ENCODE measurements at regions not wholly inside any gene's neighbourhood (a gene's known extent, or its start where the extent isn't known, plus 50 kb on each side); places are given as distances from the start of the nearest gene placed in this dataset.

GRCh38 chr13:73519396-73520116 is 460.8 kb downstream of the KLF5 start:
- peak; percentile 26 for DNase-seq (ENCODE audit: low read depth)

DNA sequence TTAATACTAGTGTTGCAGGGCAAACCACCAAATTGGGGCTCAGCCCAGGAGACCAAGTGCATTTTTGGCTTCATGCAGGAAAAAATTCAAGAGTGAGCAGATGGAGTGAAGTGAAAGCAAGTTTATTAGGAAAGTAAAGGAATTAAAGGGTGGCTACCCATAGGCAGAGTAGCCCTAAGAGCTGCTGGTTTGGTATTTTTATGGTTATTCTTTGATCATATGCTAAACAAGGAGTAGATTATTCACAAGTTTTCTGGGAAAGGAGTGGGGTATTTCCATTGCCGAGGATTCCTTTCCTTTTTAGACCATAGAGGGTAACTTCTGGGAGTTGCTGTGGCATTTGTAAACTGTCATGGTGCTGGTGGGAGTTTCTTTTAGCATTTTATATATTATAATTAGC is 459.0 kb downstream of the KLF5 start:
- no peak for DNase-seq (ENCODE audit: low read depth)

GRCh38 chr13:73516731-73517130 is 457.9 kb downstream of the KLF5 start:
- no peak for DNase-seq (ENCODE audit: low read depth)

- DNase-seq (ENCODE audit: low read depth) = no peak
Observed at GRCh38 chr13:73514208-73514607, 455.4 kb downstream of the KLF5 start.

GRCh38 chr13:73513751-73514150 is 454.9 kb downstream of the KLF5 start:
- no peak for DNase-seq (ENCODE audit: low read depth)

DNA sequence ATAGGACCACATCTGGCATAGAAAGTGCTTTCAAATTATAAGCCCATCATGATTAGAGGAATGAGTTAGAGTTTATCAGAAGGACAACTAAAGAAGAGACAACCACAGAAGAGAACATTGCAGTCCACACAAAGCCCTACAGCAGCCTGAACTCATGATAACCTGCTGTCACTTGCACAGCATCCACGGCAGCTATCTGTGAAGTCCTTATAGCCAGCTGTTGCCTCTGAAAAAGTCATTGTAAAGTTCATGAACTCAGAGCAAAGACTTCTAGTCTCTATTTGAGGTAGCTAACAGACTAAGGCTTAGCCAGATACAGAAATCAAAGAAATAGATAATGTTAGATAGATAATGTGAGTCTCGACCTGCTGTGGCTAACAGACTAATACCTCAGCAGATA is 450.0 kb downstream of the KLF5 start:
- no peak for DNase-seq (ENCODE audit: low read depth)

- DNase-seq (ENCODE audit: low read depth) = no peak
Observed at GRCh38 chr13:73505376-73505890, 446.6 kb downstream of the KLF5 start.

GRCh38 chr13:73499695-73500094 is 440.9 kb downstream of the KLF5 start:
- DNase-seq (ENCODE audit: low read depth) = no peak

GRCh38 chr13:73497430-73497829 is 438.6 kb downstream of the KLF5 start:
- DNase-seq (ENCODE audit: low read depth) = no peak

DNA sequence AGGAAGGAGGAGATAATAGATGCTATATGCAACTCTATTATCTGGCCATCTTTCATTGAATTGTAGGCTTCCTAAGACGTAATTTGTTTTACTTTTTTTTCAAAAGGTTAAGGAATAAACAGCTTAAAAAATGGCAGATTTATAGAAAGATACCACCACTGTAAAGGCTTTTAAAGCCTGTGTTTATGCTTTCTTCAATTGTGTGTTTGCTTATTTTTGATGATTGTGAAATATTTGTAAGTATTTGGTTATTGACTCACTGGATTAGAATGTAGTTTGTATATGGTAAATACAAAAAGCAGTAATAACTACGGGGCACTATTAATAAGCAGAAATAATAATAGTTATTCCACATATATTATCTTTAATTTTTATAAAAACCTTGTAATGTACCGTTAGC is 437.9 kb downstream of the KLF5 start:
- no peak for DNase-seq (ENCODE audit: low read depth)

- DNase-seq (ENCODE audit: low read depth) = no peak
Observed at GRCh38 chr13:73492811-73493210, 434.0 kb downstream of the KLF5 start.

GRCh38 chr13:73482556-73482955 is 423.8 kb downstream of the KLF5 start:
- no peak for DNase-seq (ENCODE audit: low read depth)

DNA sequence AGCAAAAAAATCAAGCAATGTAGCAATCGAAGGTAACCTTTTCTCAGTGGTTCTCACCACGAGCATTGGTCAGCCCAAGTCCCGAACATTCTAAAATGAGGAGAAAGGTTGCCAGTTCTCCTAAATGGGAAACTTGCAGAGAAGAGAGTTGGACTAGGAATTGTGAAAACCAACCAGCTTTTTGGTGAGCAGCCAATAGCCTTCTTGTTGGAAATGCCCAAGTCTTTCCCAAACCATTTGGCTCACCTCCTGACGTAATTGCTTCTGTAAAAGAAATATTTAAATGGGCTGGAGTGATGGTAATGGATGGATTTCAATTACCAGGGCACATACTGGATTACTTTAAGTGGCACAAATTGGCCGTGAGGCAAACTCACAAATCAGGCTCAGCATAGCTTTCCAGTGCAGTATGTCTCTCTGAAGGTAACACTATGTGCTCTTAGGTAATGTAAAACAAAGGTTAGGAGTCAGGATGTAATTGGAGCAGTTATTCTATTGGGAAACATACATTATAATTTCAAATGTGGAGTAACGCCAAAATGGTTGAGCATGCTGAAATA is 423.2 kb downstream of the KLF5 start:
- DNase-seq (ENCODE audit: low read depth) = no peak

- DNase-seq (ENCODE audit: low read depth) = no peak
Observed at GRCh38 chr13:73480779-73481559, 422.2 kb downstream of the KLF5 start.

GRCh38 chr13:73479856-73480255 is 421.1 kb downstream of the KLF5 start:
- no peak for DNase-seq (ENCODE audit: low read depth)

DNA sequence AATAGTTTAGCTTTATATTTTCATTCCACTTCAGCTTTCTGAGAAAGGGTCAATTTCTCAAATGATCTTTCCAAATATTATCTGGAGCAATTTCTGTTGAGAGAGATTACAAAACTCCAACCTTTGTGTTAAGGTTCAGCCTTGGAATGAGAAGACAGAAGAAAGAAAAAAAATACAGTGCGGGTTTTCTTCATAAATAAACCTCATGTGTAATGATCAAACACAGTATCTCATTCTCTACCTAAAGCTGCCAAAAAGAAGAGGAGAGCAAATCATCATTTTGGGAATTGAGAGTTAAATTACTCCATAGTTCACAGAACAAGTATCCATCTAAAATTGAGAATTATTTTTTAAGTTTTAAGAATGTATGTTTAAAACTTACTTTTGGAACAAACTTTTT is 420.5 kb downstream of the KLF5 start:
- DNase-seq (ENCODE audit: low read depth) = no peak

DNA sequence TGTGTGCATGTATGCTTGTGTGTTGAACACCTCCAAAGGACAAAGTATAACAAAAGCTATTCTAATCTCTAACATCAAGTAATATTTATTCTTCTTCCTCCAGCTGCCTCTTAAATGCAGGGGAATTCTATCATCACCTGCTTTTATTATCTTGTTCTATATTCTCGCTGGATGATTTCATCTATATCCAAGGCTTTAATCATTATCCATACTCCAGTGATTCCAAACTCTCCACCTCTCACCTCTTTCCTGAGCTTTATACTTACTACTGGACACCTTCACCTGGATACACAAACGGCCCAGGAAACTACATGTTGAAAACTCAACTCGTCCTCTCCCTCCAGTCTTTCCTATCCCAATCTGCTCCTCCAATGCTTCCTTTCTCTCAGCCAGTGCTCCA is 418.6 kb downstream of the KLF5 start:
- no peak for DNase-seq (ENCODE audit: low read depth)

DNA sequence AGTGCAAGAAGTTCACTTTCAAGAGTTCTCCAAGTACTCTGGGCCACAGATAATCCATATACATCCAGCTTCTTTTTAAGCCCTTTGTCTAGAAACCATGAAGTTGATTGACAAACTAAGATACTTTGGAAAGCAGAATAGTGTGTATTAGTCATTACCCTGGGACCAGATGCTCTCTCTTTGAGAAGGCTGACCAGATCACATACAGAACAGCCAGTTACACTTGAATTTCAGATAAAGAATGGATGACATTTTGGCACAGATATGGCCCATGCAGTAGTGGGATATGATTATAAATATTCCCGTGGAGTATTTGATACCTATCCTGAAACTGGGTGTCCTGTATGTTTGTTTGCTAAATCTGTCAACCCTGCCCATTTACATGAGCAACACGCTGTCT is 414.2 kb downstream of the KLF5 start:
- no peak for DNase-seq (ENCODE audit: low read depth)

DNA sequence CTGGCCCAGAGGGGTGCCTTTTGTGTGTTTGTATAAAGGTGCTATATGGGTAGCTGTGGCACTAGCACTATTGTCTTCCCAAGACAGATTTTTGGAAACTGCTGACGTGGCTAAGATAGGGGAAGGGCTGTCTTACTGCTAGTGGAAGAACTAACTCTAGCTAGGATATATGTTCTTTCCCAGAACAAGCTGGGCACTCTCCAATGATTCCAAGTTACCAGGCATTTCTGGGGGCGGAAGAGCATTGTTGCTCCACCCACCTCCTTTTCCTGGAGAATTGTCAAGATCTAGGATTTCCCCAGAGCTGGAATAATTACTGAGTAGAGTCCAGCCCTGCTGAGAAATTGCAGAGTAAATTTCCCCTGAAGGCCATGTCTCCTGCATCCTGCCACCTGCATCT is 408.3 kb downstream of the KLF5 start:
- DNase-seq (ENCODE audit: low read depth) = peak; percentile 77

GRCh38 chr13:73466561-73466960 is 407.8 kb downstream of the KLF5 start:
- peak; percentile 24 for DNase-seq (ENCODE audit: low read depth)

- peak; percentile 96 for DNase-seq (ENCODE audit: low read depth)
Observed at GRCh38 chr13:73465617-73465971, 406.8 kb downstream of the KLF5 start.

- DNase-seq (ENCODE audit: low read depth) = no peak
Observed at GRCh38 chr13:73464758-73465616, 406.2 kb downstream of the KLF5 start.
